Parathyroid adenoma (tissue), 2 donors: ENCODE measurements at regions not wholly inside any gene's neighbourhood (a gene's known extent, or its start where the extent isn't known, plus 50 kb on each side); places are given as distances from the start of the nearest gene placed in this dataset.

Source experiments
- H2AFZ ChIP-seq: fragments of 300-600 bp; sonication (generic); one replicate; pipeline ENCODE4 v1.7.0; 2017; ENCODE audit warnings: antibody characterized with exemption, mild to moderate bottlenecking
- H3K27ac ChIP-seq: fragments of 300-600 bp; sonication (generic); one replicate; pipeline ENCODE4 v1.7.0; 2017
- H3K27me3 ChIP-seq: fragments of 300-600 bp; sonication (generic); one replicate; pipeline ENCODE4 v1.7.0; 2017; ENCODE audit warnings: low read length; ENCODE audit not compliant: control insufficient read depth, insufficient read depth
- H3K36me3 ChIP-seq: fragments of 300-600 bp; sonication (generic); one replicate; pipeline ENCODE4 v1.7.0; 2017; ENCODE audit warnings: low read length; ENCODE audit not compliant: control insufficient read depth, insufficient read depth
- H3K4me1 ChIP-seq: fragments of 300-600 bp; sonication (generic); one replicate; pipeline ENCODE4 v1.7.0; 2017; ENCODE audit warnings: control low read depth
- H3K4me2 ChIP-seq: fragments of 300-600 bp; sonication (generic); one replicate; pipeline ENCODE4 v1.7.0; 2017; ENCODE audit warnings: low read length
- H3K4me3 ChIP-seq: fragments of 300-600 bp; sonication (generic); one replicate; pipeline ENCODE4 v1.7.0; 2017; ENCODE audit warnings: low read depth, low read length
- H3K79me2 ChIP-seq: fragments of 300-600 bp; sonication (generic); one replicate; pipeline ENCODE4 v1.7.0; 2017; ENCODE audit warnings: control low read depth
- H3K9ac ChIP-seq: fragments of 300-600 bp; sonication (generic); one replicate; pipeline ENCODE4 v1.7.0; 2017; ENCODE audit warnings: mild to moderate bottlenecking
- H3K9me3 ChIP-seq: fragments of 300-600 bp; sonication (generic); one replicate; pipeline ENCODE4 v1.7.0; 2017; ENCODE audit warnings: low read length; ENCODE audit not compliant: control insufficient read depth
- CTCF ChIP-seq: fragments of 300-600 bp; sonication (generic); IDR thresholded peaks from one replicate; pipeline ENCODE4 v1.7.0; 2017; ENCODE audit warnings: antibody characterized with exemption, mild to moderate bottlenecking
- donor health status: primary hyperparathyroidism.

- Histone ChIP-seq H3K27ac (no peak overlapping the region), H3K27me3 (no peaks in the 10 kb centered on the region)
- TF ChIP-seq CTCF: no peak
Observed at GRCh38 chr5:10826971-10827370, 65.9 kb upstream of the DAP start.

GRCh38 chr5:10825897-10826644 is 65.0 kb upstream of the DAP start:
- no peaks in the 10 kb centered on the region for H3K27me3 ChIP-seq

More at GRCh38 chr5:10826971-10827370, 65.9 kb upstream of the DAP start:
- Histone ChIP-seq H3K4me3 (no peak overlapping the region), H3K9ac (no peak overlapping the region), H3K79me2 (no peaks in the 10 kb centered on the region), H2AFZ (no peak overlapping the region), H3K36me3 (no peaks in the 10 kb centered on the region), H3K9me3 (no peaks in the 10 kb centered on the region), H3K4me1 (no peaks in the 10 kb centered on the region), H3K4me2 (no peak overlapping the region)

GRCh38 chr5:10812218-10812617 is 51.2 kb upstream of the DAP start:
- Histone ChIP-seq H3K4me3 (no peak overlapping the region), H3K4me2 (no peak overlapping the region), H3K36me3 (no peaks in the 10 kb centered on the region), H3K79me2 (no peaks in the 10 kb centered on the region), H3K9ac (no peak overlapping the region), H3K27me3 (no peaks in the 10 kb centered on the region), H3K4me1 (peaks cover 4% of the 10 kb centered on the region), H2AFZ (no peak overlapping the region), H3K9me3 (no peaks in the 10 kb centered on the region), H3K27ac (no peak overlapping the region)
- no peak for TF ChIP-seq CTCF

More at GRCh38 chr5:10825897-10826644, 65.0 kb upstream of the DAP start:
- Histone ChIP-seq H3K9ac (no peak overlapping the region), H3K79me2 (no peaks in the 10 kb centered on the region), H3K4me2 (no peak overlapping the region), H3K4me3 (no peak overlapping the region), H3K36me3 (no peaks in the 10 kb centered on the region), H2AFZ (no peak overlapping the region), H3K27ac (no peak overlapping the region), H3K9me3 (no peaks in the 10 kb centered on the region), H3K4me1 (no peaks in the 10 kb centered on the region)
- TF ChIP-seq CTCF: no peak
